ENCODE measurements at regions not wholly inside any gene's neighbourhood (a gene's known extent, or its start where the extent isn't known, plus 50 kb on each side); places are given as distances from the start of the nearest gene placed in this dataset.
"Not testable (repeated sequence)": the region's sequence is repeated elsewhere in the genome, so short reads cannot be mapped to it uniquely, and the experiment has no call there.

DNA sequence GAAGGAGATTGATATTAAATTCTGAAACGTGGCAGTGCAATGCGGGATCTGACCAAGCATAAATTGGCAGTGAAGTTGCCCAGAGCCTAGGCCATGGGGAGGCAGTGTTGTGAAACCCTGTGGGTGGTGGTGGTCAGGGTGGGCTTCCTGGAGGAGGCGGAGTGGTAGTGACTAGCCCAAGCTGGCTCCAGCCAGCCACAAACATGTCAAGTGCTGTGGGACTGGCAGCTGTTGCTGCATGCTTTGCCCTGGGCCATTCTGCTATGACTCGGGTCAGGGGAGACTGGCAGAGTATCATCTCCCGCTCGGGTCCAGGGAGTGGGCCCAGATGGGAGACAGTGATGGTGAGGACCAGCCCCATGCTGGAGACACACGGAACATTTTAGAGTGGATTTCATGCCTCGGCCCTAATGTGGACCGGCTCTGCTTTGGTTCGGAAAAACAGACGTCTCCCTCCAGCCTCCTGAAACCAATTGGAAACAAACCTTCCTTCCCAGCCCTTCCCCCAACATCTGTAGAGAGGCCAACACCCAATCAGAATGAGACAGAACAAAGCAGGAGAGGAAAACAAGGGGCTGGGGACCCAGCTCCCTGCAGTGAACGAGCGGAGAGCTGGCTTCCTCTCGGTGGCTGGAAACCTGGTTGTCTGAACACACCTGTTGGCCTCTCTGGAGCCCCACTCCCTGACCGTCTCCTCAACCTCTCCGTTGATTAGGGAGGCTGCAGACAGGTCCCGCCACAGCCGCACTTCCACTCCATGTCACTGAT lies 58.2 kb downstream of the TMEM270 start:
- FAIRE-seq (no peak), DNase-seq (ENCODE audit: insufficient read length, low spot score) (no peak)

GRCh38 chr7:73919694-73920375 lies 58.9 kb downstream of the TMEM270 start:
- DNase-seq (ENCODE audit: insufficient read length, low spot score): no peak
- FAIRE-seq: no peak

DNA sequence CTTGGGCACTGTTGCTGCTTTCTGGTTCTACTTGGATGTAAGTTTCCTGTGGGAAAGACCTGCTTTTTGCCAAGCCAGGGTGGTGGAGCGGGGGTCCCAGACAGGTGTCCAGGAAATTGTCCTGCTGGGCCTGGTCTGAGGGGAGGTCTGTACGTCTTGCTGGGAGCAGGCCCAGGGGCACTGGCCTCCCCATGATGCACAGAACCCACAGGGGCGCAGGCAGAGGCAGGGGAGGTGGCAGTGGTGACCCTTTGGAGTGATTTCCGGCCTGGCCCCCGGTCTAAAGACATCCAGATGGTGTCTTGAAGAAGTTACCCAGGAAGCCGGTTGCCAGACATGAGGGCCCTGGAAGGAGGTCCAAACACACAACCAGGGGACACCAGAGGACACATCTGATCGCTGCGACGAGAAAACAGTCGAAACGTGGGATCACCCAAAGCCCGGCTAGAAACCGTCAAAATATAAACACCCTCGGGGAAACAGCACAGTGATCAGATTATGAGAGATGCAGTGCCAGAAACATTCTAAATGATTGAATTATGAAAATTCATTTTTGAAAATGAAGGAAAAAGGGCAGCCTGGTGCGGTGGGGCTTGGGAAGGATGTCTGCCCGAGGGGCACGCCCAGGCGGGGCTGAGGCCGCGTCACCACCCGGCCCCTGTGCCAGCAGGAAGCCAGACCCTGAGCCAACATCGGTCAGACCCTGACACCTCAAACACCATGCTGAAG lies 59.6 kb downstream of the TMEM270 start:
- DNase-seq (ENCODE audit: insufficient read length, low spot score) (no peak), FAIRE-seq (no peak)

DNA sequence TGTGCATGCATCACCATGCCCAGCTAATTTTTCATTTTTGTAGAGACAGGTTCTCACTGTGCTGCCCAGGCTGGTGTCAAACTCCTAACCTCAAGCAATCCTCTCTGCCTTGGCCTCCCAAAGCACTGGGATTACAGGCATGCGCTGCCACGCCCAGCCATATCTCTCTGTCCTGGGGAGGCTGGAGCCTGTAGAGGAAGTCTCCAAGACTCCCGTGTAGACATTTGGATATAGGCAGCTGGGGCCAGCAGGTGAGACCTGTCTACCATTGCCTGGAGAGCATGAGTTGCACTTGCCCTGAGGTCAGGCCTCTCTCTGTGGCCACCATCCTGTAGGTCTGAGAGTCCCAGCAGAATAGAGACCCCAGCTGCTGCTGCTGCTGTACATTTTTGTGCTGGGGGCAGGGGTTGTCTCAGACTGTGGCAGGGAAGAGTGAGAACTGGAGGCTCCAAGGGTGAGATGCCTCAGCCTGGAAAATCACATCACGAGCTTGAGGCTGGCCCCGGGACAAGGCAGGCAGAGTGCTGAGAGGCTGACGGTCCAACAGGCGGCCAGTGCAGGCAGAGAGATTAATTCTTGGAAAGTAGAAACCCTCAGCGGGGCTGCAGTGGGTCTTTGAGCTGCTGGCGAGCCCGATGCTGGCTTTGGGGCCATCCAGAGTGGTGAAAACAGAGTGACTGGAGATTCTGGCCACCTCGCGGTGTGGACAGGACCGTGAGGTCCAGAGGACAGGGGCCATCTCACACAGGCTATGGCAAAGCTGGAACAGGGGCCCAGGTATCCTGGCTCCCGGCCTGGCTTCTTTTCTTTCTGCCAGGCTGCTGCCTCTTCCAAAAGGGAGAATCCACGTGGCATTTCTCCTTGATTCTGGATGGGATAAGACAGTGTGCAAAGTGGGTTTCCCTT lies 60.9 kb downstream of the TMEM270 start:
- FAIRE-seq (no peak), DNase-seq (ENCODE audit: insufficient read length, low spot score) (no peak)

GRCh38 chr7:73928644-73929043 lies 67.7 kb downstream of the TMEM270 start:
- DNase-seq (ENCODE audit: insufficient read length, low spot score); FAIRE-seq: not testable (repeated sequence)

DNA sequence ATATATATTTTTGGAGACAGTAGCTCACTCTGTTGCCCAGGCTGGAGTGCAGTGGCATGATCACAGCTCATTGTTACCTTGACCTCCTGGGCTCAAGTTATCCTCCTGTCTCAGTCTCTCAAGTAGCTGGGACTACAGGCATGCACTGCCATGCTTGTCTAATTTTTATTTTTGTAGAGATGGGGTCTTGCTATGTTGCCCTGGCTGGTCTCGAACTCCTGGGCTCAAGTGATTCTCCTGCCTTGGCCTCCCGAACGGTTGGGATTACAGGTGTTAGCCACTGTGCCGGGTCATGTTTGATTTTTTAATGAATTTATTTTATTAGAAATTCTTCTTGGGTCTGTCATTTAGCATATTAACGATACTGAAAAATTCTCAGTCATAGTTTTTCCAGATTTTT lies 70.5 kb downstream of the TMEM270 start:
- FAIRE-seq: no peak
- DNase-seq (ENCODE audit: insufficient read length, low spot score): no peak

DNA sequence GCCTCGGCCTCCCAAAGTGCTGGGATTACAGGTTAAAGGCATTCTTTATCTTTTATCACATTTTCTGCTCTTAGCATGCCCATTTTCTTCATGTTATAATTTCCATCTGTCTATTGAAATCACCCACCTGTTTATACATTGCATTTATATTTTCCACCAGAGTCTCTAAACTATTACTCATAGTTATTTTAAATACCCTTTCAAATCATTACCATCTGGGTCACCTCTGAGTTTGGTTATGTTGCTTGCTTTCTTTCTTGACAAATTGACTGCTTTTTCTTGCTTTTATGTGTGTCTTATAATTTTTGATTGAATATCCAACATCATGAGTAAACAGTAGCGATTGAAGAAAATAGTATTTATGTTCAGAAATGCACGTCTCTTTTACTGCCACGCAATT lies 71.4 kb downstream of the TMEM270 start:
- no peak for FAIRE-seq
- DNase-seq (ENCODE audit: insufficient read length, low spot score): no peak

GRCh38 chr7:73933091-73933490 lies 72.1 kb downstream of the TMEM270 start:
- FAIRE-seq (no peak), DNase-seq (ENCODE audit: insufficient read length, low spot score) (no peak)

- FAIRE-seq (no peak), DNase-seq (ENCODE audit: insufficient read length, low spot score) (no peak)
Observed at GRCh38 chr7:73936967-73937366, 76.0 kb downstream of the TMEM270 start.

- not testable (repeated sequence) for DNase-seq (ENCODE audit: insufficient read length, low spot score); FAIRE-seq
Observed at GRCh38 chr7:73937650-73938049, 76.7 kb downstream of the TMEM270 start.

DNA sequence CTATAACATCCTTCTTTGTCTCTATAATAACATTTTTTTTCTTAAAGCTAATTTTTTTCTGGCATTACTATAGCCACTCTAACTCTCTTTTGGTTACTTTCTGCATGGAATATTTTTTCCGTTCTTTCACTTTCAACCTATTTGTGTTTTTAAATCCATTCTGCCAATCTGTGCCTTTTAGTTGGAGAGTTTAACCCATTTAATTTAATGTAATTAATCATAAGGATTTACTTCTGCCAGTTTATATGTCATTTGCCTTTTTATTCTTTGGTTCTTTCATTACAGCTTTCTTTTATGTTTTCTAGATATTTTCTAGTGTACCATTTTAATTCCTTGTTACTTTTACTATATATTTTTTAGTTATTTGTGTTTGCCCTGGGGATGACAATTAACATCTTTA lies 78.6 kb downstream of the TMEM270 start:
- FAIRE-seq: no peak
- DNase-seq (ENCODE audit: insufficient read length, low spot score): no peak

DNA sequence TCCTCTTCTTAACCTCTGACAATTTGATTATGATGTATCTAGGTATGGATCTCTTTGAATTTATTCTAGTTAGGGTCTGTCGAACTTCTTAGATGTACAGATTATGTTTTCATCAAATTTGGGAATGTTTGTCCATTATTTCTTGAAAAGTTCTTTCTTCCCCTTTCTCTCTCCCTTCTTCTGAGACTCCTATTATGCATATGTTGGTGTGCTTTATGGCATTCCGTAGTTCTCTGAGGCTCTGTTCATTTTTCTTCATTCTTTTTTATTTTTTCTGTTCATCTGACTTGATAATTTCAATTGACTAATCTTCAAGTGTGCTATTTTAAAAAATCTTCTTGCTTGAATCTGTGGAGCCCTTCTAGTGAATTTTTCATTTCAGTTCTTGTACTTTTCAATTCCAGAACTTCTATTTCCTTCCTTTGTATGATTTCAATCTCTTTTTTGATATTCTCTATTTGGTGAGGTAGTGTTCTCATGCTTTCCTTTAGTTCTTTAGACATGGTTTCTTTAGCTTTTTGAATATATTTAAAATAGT lies 79.8 kb downstream of the TMEM270 start:
- no peak for FAIRE-seq
- DNase-seq (ENCODE audit: insufficient read length, low spot score): no peak

DNA sequence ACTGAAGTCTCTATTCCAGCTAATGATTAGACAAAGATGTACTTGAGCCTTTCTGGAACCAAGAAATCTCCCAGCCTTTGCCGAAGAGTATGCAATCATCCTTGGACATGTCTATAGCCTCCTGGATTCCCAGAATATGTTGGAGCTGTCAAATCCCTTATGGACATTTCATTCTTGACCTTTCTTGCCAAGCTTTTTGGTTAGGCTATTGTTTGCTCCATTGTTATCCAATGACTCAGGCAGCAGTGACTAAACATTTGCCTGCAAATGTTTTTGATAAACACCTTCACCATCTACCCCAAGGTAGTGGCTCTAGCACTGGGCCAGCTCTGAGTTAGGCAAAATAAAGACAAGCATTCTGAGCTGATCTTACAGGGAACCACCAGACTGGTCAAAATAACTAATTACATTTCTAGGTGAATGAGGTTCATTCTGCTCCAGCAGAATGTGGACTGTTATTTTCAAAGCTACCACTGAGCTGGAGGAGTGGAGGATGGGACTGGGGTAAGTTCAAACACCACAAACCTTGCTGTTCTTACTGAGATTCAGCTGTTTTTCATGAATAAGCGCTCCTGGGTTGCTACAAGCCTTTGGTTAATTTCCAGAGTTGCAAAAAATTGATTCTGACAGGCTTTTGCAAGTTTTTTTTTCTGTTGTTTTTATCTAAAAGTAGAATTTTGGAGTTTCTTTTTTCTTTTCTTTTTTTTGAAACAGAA lies 81.0 kb downstream of the TMEM270 start:
- no peak for DNase-seq (ENCODE audit: insufficient read length, low spot score)
- no peak for FAIRE-seq

DNA sequence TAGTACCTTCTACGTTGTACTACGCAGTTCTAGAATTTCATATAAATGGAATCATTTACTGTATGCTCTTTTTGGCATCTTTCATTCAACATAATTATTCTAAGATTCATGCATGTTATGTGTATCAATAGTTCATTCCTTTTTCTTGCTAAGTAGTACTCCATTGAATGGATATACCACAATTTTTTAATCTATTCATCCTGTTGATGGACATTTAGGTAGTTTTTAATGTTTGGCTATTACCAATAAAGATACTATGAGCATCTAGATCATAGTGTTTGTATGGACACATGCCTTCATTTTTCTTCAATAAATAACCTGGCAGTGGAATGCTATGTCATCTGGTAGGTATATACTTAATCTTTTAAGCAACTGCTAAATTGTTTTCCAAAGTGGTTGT lies 83.0 kb upstream of the ELN start:
- no peak for DNase-seq (ENCODE audit: insufficient read length, low spot score)
- FAIRE-seq: no peak

- DNase-seq (ENCODE audit: insufficient read length, low spot score) (no peak), FAIRE-seq (no peak)
Observed at GRCh38 chr7:73948287-73948686, 79.7 kb upstream of the ELN start.

- FAIRE-seq (no peak), DNase-seq (ENCODE audit: insufficient read length, low spot score) (no peak)
Observed at GRCh38 chr7:73952266-73952665, 75.7 kb upstream of the ELN start.

GRCh38 chr7:73954181-73954580 lies 73.8 kb upstream of the ELN start:
- FAIRE-seq: no peak
- no peak for DNase-seq (ENCODE audit: insufficient read length, low spot score)

DNA sequence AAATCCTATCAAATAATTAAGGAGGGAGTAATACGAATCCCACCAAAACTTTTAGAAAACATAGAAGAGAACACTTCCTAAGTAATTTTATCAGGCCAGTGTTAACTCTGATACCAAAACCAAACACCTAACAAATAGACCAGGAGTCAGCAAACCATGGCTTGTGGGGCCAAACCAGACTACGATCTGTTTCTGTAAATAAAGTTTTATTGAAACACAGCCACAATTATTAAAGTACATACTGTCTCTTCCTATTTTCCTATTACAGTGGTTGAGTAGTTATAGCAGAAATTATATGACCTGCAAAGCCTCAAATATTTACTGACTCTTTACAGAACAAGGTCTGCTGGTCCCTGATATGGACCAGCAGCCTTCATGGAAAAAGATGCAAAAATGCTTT lies 73.1 kb upstream of the ELN start:
- DNase-seq (ENCODE audit: insufficient read length, low spot score) (no peak), FAIRE-seq (no peak)

DNA sequence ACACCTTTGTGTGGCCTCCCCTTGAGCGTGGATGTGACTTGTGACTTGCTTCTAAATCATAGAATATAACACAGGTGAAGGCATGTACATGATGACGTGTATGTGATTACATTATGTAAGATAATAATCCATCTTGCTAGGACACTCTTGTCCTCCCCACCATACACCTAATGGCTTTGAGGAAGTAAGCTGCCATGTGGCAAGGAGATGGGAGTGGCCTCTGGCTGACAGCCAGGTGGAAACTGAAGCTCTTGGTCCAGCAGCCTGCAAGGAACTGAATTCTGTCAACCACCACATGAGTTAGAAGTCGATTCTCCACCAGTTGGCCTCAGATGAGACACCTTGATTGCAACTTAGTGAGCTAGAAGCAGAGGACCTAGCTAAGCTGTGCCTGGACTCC lies 67.4 kb upstream of the ELN start:
- FAIRE-seq (no peak), DNase-seq (ENCODE audit: insufficient read length, low spot score) (no peak)

GRCh38 chr7:73961991-73962390 lies 66.0 kb upstream of the ELN start:
- not testable (repeated sequence) for DNase-seq (ENCODE audit: insufficient read length, low spot score); FAIRE-seq
